ENCODE measurements at regions not wholly inside any gene's neighbourhood (a gene's known extent, or its start where the extent isn't known, plus 50 kb on each side); places are given as distances from the start of the nearest gene placed in this dataset.

DNA sequence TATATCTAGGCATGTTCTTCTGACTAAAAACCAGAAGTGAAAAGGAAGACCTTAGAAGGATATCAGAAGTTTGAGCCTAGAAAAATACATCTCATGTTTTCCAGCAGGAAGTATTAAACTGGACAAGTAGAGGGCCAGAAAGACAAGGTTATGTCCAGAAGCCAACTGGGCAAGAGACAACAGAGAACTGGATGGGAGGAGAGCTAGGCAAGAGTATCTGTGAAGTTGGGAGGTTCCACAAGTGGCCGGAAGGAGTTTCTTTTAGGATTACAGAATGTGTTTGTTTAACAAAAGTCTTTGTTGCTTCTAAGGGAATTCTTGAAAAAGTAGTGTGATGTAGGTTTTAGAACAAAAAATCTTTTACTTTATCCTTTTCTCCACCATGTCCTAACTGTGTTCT lies 86.4 kb downstream of the CYP26A1 start:
- Mint-ChIP-seq H3K4me3 (no peak overlapping the region), H3K36me3 (no peaks in the 10 kb centered on the region), H3K4me1 (no peaks in the 10 kb centered on the region), H3K27ac (no peak overlapping the region), H3K9me3 (ENCODE audit: low read depth) (peaks cover 6% of the 10 kb centered on the region), H3K27me3 (peaks cover 17% of the 10 kb centered on the region)
- DNase-seq (no peak), ATAC-seq (no peak)
- CTCF ChIA-PET, result no interaction called here

DNA sequence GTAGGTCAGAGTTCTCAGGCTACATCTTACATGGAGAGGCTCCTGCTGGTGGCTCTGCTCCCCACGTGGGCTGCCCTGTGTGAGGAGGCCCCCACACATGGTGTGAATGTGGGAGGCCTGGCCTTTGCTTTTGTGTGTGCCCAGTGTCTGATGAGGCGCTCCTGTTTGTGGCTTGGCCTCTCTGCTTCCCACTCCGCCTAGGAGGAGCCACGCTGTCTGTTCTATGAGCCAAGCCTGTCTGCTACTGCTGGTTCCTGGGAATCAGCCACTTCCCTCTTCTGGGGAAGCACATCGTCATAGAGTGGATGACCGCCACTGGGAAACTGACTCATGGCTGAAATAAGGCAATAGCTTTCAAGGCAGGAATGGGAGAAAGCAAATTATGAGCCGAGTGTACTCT lies 87.1 kb downstream of the CYP26A1 start:
- CTCF ChIA-PET, result no interaction called here
- peaks cover 15% of the 10 kb centered on the region for H3K27me3 Mint-ChIP-seq
- no peaks in the 10 kb centered on the region for H3K4me1 Mint-ChIP-seq
- no peak overlapping the region for H3K4me3 Mint-ChIP-seq
- no peak overlapping the region for H3K27ac Mint-ChIP-seq
- ATAC-seq (no peak), DNase-seq (no peak)
- no peaks in the 10 kb centered on the region for H3K36me3 Mint-ChIP-seq
- peaks cover 6% of the 10 kb centered on the region for H3K9me3 Mint-ChIP-seq (ENCODE audit: low read depth)

DNA sequence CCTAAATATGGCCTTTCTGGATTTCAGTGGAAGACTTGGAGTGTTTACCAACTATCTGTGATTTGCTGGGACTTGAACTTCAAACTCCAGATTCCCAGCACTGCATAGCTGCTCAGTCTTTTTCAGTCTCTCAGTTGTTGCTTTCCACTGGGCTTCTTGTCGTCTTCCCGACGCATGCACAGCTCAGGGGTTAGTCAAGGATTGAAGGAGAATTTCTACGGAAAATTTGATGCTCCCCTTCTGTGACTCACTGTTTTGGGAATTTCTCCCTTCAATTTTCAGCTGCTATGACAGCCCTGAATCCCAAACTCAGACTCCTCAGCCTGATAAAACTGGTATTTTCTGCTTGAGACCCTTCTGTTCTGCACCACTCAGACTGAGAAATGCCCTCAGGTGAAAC lies 91.7 kb downstream of the CYP26A1 start:
- Mint-ChIP-seq H3K27ac (no peak overlapping the region), H3K4me1 (no peaks in the 10 kb centered on the region), H3K27me3 (peaks cover 13% of the 10 kb centered on the region), H3K36me3 (peaks cover 2% of the 10 kb centered on the region), H3K9me3 (ENCODE audit: low read depth) (peaks cover 4% of the 10 kb centered on the region), H3K4me3 (no peak overlapping the region)
- DNase-seq (no peak), ATAC-seq (no peak)
- CTCF ChIA-PET, result no interaction called here

DNA sequence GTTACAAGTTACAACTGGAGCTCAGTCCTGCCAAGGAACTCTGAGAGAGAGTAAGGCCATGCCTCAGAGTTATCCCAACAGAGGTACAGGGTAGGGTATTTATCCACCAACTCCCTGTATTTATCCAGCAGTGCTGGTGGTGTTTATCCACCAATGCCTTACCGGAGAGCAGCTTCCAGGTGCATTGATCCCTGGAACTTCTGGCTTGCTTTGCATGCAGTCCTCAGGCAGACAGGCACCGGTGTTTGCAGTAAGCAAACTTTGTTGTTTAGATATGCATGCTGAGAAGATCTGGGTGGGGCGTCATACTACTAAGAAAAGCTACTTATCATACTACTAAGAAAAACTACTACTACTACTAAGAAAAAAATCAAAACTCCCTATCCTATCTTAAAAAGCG lies 92.4 kb downstream of the CYP26A1 start:
- CTCF ChIA-PET, result no interaction called here
- no peak for DNase-seq
- Mint-ChIP-seq H3K4me3 (no peak overlapping the region), H3K4me1 (no peaks in the 10 kb centered on the region), H3K27ac (no peak overlapping the region), H3K36me3 (peaks cover 4% of the 10 kb centered on the region), H3K27me3 (peaks cover 13% of the 10 kb centered on the region), H3K9me3 (ENCODE audit: low read depth) (peaks cover 6% of the 10 kb centered on the region)
- ATAC-seq, result no peak

DNA sequence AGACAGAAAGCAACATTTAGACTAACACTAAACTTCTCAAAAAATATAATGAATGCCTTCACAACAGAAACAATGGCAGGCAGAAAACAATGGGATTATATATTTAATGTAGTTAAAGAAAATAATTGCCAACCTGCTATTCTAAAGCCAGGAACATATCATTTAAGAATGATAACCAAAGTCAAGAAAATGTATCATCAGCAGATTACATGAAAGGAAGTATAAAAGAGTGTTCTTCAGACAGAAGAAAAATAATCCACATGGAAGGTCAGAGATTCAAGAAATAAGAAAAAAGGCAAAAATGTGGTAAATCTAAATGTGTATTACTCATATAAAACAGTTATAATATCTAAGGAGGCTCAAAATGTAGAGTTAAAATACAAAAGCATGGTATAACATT lies 98.1 kb downstream of the CYP26A1 start:
- Mint-ChIP-seq H3K27me3 (peaks cover 2% of the 10 kb centered on the region), H3K27ac (no peak overlapping the region), H3K9me3 (ENCODE audit: low read depth) (peaks cover 6% of the 10 kb centered on the region), H3K4me1 (no peaks in the 10 kb centered on the region), H3K36me3 (peaks cover 4% of the 10 kb centered on the region), H3K4me3 (no peak overlapping the region)
- ATAC-seq (no peak), DNase-seq (no peak)
- CTCF ChIA-PET, result no interaction called here

DNA sequence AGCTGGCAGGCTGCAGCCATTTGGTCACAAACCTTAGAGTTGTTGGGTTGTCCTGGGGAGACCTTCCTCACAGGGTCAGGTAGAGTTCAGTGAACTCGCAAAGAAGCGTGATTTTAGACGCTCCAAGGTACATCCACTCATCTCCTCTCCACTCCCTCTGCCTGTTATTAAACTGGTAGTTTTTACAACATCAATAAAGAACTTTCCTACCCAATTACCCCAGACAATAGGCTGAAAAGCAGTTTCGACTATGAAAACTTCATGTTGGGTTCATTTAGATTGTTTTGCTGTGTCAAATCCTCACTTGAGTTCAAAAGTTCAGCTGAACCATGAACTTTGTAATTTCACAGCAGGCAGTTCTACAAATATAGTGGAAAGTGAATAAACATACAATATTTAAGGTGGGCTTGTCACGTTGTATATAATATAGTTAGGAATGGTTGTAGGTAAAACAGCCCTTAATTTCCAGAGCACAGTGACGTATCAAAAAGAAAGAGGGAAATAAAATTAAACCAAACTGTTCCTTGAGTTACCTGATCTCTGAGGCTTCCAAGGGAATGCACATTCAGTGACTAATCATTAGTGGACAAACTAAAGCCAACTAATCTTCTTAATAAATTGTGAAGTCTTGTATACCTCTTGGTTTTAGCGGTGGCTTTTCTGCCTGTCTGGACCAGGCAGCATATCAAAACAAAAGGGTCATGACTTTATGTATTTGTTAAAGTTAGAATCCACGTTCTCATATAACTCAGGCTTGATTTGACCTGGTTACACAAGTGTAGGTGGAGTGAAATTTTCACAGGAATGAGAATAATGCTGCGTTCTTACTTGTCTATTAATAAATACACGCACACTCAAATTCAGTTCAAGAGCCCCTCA lies 100.5 kb downstream of the CYP26A1 start:
- CTCF ChIA-PET, result no interaction called here
- ATAC-seq, result no peak

DNA sequence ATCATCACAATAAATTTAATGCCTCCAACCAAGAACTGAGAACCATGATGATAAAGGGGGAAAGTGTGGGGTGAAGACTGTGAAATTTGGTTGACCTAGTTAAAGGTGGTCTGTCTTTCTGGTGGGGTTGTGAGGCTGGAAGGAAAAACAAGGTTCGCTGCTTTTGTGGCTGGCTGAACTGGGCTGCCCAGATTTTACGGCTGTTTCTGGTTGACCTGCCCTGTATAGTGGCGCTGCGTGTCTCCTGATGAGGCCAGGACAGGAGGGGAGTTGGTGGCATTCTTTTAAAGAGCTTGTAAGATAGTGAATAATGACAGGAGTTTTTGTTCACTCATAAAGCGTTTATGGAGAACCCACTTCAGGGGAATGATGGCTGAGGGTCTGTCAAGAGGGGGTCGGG lies 101.8 kb downstream of the CYP26A1 start:
- no peaks in the 10 kb centered on the region for H3K36me3 Mint-ChIP-seq
- peaks cover under 1% of the 10 kb centered on the region for H3K9me3 Mint-ChIP-seq (ENCODE audit: low read depth)
- H3K27me3 Mint-ChIP-seq, result peaks cover 2% of the 10 kb centered on the region
- no peak overlapping the region for H3K27ac Mint-ChIP-seq
- DNase-seq (no peak), ATAC-seq (no peak)
- CTCF ChIA-PET, result no interaction called here
- no peaks in the 10 kb centered on the region for H3K4me1 Mint-ChIP-seq
- H3K4me3 Mint-ChIP-seq, result no peak overlapping the region

More for the DNA sequence above, 100.5 kb downstream of the CYP26A1 start:
- H3K27me3 Mint-ChIP-seq, result peaks cover 2% of the 10 kb centered on the region
- H3K4me1 Mint-ChIP-seq, result no peaks in the 10 kb centered on the region
- DNase-seq, result no peak
- no peak overlapping the region for H3K27ac Mint-ChIP-seq
- H3K9me3 Mint-ChIP-seq (ENCODE audit: low read depth), result peaks cover 6% of the 10 kb centered on the region
- peaks cover 4% of the 10 kb centered on the region for H3K36me3 Mint-ChIP-seq
- H3K4me3 Mint-ChIP-seq, result no peak overlapping the region

DNA sequence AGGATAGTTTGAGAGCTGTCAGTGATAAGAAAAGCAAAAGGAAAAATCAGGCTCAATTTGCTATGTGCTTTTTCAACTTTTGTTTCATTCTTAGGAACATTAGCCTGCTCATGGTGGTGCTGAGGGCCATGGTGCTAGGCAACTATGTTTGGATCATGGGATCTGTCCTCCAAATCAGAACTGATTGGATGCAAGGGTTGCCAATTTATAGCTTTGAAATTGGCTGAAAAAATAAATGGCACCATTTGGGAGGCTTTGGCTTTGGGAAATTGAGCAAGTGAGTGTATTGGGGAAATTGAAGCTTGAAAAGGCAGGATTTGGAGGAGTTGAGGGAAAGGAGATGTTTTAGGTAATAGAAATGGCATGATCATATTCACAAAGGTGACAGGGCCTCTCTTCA lies 103.8 kb downstream of the CYP26A1 start:
- Mint-ChIP-seq H3K36me3 (no peaks in the 10 kb centered on the region), H3K4me3 (no peak overlapping the region), H3K4me1 (no peaks in the 10 kb centered on the region), H3K9me3 (ENCODE audit: low read depth) (no peaks in the 10 kb centered on the region), H3K27me3 (peaks cover 2% of the 10 kb centered on the region), H3K27ac (no peak overlapping the region)
- CTCF ChIA-PET, result no interaction called here
- no peak for ATAC-seq
- DNase-seq, result no peak

DNA sequence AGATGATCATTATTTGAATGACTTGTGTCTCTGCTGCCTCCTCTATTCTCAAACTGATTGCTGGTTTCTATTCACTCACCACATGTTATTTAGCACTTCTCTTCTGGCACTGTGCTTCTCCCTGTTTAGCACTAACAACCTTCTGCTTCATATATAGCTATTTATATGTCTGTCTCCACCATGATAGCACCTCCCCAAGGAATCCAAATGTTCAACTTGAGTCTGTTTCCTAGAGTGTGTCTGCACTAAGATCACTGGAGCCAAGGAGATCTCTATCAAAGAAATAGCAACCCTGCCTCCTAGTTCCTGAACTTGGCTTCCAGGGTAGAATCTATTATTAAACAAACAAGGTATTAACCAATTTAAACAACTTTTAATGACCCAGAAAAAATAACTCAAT lies 104.5 kb downstream of the CYP26A1 start:
- H3K9me3 Mint-ChIP-seq (ENCODE audit: low read depth), result no peaks in the 10 kb centered on the region

DNA sequence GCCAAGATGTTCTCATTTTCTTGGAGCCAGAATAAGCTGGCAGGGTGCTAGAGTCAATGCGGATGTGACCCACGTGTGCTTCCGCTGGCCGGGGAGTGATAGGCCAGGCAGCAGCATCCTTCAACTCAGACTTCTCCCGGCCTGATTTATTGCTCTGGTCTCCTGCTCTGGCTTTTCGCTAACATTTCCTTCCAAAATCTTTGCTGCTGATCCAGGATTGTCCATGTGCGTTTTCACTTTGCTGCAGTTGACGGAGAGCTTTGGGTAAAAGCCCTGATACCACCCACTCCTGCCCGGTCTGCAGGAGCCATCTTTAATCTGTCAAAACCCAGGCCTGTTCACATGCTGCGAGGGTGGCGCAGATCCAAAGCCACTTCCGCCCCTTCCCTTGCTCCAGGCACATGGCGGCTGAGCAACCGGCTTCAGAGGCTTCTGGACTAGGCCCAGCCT lies 106.8 kb downstream of the CYP26A1 start:
- Mint-ChIP-seq H3K9me3 (ENCODE audit: low read depth) (no peaks in the 10 kb centered on the region), H3K4me3 (no peak overlapping the region), H3K27ac (no peak overlapping the region), H3K27me3 (peaks cover 9% of the 10 kb centered on the region), H3K4me1 (no peaks in the 10 kb centered on the region), H3K36me3 (no peaks in the 10 kb centered on the region)
- DNase-seq (no peak), ATAC-seq (no peak)
- CTCF ChIA-PET, result no interaction called here

More for the DNA sequence above, 104.5 kb downstream of the CYP26A1 start:
- CTCF ChIA-PET, result no interaction called here
- H3K4me3 Mint-ChIP-seq, result no peak overlapping the region
- no peak for DNase-seq
- no peaks in the 10 kb centered on the region for H3K4me1 Mint-ChIP-seq
- H3K27me3 Mint-ChIP-seq, result peaks cover 2% of the 10 kb centered on the region
- H3K36me3 Mint-ChIP-seq, result no peaks in the 10 kb centered on the region
- ATAC-seq, result no peak
- no peak overlapping the region for H3K27ac Mint-ChIP-seq

DNA sequence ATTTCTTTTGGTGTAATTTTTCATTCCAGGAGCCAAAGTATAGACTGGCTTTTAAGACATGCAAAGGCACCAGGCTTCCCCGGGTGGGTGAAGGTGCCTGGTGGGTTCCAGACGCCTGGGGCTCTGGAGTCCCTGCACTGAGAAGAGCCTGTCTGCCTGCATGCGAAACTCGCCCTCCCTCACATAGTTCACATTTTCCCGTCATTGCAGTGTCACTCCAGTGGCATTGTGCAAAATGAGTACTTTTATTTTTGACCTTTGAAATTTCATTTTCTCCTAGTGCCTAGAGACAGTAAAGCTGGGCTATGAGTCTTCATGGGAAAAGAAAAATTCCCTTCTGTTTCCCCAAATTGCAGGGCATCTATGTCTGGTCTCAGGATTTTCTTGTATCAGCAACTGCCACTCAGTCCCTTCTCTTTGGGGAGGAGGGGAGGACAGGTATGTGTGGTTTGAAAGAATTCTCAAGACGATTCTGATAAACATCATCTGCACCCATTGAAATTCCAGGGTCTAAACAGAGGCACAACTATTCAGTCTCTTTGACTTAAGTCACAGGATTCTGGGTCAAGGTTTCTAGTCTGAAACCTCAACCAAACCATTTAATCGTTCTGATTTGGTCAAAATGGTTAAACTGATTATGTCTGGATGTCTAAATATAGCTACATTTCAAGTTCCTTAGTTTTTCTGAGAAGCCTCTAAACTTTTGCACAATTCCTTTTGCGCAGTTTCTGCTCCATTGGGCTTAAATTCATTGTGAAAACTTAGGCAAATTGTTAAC lies 107.8 kb downstream of the CYP26A1 start:
- Mint-ChIP-seq H3K4me3 (no peak overlapping the region), H3K36me3 (no peaks in the 10 kb centered on the region), H3K27me3 (peaks cover 14% of the 10 kb centered on the region), H3K9me3 (ENCODE audit: low read depth) (no peaks in the 10 kb centered on the region), H3K4me1 (no peaks in the 10 kb centered on the region), H3K27ac (no peak overlapping the region)
- CTCF ChIA-PET, result no interaction called here
- no peak for DNase-seq
- ATAC-seq, result no peak

DNA sequence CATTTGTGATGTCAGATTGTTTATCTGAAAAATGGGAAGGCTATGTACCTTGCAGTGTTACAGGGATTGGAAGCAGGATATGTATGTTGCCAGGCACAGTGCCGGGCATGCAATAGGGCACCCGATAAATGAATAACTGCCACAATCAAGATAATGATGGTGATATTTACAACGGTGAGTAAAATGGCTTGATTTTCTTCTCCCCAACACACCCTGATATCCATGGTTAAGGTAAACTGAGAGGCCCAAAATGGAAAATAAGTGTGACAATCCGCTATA lies 108.3 kb downstream of the CYP26A1 start:
- CTCF ChIA-PET, result no interaction called here
- DNase-seq, result no peak
- Mint-ChIP-seq H3K27me3 (peaks cover 14% of the 10 kb centered on the region), H3K36me3 (no peaks in the 10 kb centered on the region), H3K4me1 (no peaks in the 10 kb centered on the region), H3K27ac (no peak overlapping the region), H3K9me3 (ENCODE audit: low read depth) (no peaks in the 10 kb centered on the region), H3K4me3 (no peak overlapping the region)
- no peak for ATAC-seq

DNA sequence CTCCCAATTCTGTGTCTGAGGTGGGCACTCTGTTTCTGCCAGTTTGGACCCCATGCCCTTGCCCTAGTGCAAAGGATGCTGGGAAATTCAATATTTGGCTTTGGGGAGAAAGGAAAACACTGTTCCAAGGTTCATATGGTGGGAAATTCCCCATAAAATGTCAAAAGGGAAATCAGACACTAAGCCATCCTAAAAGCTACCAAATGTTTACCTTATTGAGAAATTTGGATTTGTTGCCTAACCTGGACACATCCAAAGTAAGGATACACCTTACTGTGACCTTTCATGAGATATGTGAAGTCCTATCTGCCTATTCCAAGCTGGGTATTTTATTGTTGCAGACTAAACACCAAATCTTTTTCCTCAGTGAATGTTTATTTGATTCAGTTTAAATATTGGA lies 109.1 kb downstream of the CYP26A1 start:
- CTCF ChIA-PET, result no interaction called here
- H3K36me3 Mint-ChIP-seq, result no peaks in the 10 kb centered on the region
- no peaks in the 10 kb centered on the region for H3K4me1 Mint-ChIP-seq
- no peaks in the 10 kb centered on the region for H3K9me3 Mint-ChIP-seq (ENCODE audit: low read depth)
- DNase-seq, result no peak
- ATAC-seq, result no peak
- H3K27ac Mint-ChIP-seq, result no peak overlapping the region
- peaks cover 14% of the 10 kb centered on the region for H3K27me3 Mint-ChIP-seq
- H3K4me3 Mint-ChIP-seq, result no peak overlapping the region

DNA sequence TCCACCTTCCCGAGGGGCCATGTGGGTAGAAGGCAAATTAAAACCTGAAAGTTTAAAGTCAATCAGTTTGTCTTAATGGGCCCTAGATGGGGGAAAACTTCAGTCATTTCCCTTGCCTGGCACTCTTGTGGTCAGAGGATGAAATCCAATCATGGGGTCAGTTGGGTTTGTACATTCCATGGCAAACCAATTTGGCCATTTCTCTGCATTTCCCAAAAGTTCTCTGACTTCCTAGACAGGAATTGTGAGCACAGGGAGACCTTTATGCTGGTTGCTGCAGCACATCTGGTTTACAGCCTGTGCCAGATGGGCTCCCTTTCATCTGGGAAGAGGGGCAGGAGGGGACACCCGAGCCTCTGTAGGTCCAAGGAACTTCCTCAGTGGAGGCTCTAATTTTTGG lies 113.0 kb downstream of the CYP26A1 start:
- H3K27ac Mint-ChIP-seq, result no peak overlapping the region
- peaks cover 23% of the 10 kb centered on the region for H3K27me3 Mint-ChIP-seq
- no peaks in the 10 kb centered on the region for H3K36me3 Mint-ChIP-seq
- no peak overlapping the region for H3K4me3 Mint-ChIP-seq
- ATAC-seq (no peak), DNase-seq (no peak)
- no peaks in the 10 kb centered on the region for H3K9me3 Mint-ChIP-seq (ENCODE audit: low read depth)
- CTCF ChIA-PET, result no interaction called here
- H3K4me1 Mint-ChIP-seq, result no peaks in the 10 kb centered on the region

Data from activated CD8-positive, alpha-beta memory T cell treated with anti-CD3 and anti-CD28 coated beads, Interleukin-2, amount 10 ng/mL, durations not matched to agents 7 days and 5 days (primary cell).